ENCODE measurements at regions not wholly inside any gene's neighbourhood (a gene's known extent, or its start where the extent isn't known, plus 50 kb on each side); places are given as distances from the start of the nearest gene placed in this dataset.

DNA sequence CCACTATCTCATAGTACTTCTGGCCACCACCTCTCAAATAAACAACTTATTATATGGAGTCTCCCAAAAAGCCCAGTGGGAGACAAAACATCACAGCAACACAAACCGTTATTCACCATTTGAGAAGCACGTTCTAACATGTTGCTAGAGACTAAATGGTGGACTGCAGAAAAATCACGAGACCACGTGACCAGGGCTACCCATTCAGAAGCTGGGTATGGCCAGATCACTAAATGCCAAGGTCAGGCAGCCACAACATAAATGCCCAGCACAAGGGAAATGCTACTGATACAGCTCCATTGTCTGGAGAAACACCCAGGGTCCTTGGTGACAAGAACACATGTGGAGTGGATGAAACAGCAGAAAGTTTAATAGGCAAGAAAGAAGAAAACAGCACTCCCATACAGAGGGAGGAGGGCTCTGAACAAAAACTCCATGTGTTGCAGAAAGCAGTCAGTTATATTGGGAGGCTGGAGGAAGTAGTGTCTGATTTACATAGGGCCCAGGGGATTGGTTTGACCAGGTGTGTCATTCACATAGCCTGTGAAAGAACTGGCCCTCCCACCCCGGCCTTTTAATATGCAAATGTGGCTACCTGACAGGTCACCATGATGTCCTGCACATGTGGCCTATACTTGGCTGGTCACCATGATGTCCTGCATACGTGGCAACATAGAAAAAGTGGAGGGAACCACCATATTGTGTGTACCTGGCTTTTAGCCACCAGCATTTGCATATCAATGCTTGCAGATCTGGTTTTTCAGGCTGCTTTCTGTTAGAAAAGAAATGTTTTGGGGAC, 97.2 kb downstream of the TRIM36 start:
- DNase-seq: no peak

DNA sequence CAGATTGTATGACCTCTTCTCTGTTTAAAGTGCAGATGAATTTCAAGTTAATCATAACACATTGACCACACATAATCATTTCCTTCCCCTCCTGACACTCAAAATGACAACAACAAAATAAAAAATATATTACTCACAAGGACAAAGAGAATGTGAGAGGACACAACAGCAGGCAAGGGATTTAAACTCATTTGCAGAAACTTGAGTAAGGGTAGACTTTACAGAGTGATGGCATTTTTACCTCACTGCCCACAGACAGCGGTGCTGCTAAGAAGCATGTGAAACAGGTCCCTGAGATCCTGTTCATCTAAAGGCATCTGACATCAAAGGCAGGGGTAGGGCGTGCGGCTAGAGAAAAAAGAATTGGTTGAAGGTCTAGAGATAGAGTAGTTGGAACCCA, 99.0 kb downstream of the TRIM36 start:
- DNase-seq: no peak

DNA sequence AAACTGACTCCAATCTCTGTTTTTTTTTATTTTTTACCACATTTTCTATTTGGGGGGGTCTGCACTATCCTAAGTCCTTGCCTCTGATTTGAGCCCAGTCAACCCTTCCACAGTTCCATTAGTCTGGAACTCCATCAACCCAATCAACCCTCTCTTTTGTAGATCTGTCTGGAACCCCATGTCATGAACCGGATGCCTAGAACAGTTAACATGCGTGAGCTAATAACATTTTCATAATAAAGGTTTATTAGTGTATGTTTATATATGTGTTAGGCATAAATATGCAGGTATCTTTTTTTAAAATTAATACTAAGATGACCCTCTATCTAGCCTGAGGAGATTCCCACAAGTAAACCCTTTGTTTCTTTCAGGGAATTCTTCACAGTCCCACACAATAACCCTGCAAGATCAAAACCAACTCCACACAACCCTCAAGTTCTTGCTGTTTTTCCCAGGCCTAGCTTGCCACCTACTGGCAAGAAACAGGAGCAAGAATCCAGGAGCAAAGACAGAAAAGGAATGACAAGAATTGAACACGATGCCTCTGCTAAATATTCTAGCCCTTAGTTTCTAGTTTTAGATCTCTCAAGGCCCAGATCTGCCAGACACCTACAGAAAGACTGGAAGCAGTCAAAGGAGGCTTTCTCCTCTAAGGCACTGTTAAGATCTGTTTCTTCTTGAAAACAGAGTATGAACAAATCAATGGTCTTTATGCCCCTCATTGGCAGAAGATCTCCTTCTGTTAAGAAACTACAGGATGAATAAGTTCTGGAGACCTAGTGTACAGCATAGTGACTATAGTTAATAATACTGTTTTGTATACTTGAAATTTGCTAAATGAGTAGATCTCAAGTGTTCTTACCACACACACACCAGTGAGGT, 100.4 kb downstream of the TRIM36 start:
- DNase-seq: no peak

DNA sequence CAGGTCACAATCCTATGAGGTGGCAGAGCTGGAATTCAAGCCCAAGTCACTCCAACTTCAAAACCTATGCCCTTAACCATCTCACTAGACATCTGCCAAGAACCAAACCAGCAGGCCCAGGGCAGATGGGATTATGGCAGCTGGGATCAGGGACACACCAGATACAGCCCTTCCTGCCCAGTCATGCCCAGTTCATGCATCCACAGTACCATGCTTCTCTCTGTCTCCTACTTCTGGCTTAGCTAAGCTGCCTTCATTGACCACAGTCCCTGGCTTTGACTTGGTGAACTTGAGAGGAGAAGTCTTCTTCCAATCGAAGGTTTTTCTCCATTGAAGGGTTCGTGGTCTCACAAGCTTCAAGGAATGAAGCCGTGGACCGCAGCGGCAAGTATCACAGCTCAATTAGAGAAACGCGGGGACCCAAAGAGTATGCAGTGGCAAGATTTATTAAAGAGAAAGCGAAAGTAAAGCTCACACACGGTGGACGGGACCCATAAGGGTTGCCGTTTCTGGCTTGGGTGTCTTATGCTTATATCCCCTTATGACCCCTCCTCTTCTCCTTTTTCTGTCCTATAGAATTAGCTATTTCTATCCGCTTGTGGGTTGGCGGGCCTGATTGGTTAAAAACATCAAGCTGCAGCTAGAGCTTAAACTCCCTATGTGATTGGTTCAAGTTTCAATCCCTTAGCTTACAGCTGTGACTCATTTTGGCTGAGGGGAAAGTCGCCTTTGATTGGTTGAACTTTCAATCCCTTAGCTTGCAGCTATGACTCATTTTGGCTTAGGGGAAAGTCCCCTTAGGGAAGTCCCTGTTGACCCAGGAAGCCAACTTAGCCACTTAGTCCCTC, 101.2 kb downstream of the TRIM36 start:
- DNase-seq: no peak

DNA sequence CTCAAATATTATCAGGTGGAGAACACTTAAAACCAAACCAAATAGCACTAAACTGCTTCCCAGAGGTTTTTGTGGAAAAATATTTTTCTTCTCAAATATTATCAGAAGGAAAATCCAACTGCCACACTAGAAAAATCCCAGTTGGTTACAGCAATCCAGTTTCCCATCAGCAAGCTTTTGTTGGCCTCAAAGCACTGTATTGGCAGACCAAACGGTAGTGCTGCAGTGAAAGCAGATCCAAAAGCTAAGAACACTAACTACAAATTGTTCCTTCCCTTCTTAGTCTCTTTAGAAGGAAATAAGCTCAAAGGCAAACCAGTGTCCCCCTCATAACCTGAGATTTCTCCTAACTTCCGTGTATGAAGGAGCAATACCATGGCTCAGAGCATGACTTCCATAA, 105.3 kb downstream of the TRIM36 start:
- DNase-seq: no peak

DNA sequence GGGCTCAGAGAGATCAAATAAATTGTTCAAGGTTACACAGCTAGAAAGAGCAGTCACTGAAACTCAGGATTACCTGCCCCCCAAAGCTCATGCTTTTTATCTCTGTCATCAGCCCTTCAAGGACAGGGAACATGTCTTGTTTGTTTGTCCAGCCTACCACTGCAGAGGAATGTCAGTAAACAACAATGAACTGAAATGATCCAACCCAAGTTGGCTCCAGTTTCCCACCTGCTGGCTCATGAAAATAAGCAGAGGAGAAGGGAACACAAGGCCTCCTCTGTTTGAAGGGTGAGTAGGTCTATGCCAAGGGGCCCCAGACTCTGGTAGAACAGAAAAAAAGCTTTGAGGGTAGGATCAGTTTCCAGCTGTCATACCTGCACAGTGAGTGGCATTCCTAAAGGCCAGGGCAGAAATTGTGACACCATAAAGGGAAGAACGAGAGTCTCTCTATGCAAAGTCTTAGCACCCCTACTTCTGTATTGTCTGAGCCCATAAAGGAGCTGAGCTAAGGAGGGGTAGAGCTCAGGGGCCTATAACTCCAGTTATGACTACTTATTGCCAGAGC, 115.2 kb downstream of the TRIM36 start:
- no peak for DNase-seq

DNA sequence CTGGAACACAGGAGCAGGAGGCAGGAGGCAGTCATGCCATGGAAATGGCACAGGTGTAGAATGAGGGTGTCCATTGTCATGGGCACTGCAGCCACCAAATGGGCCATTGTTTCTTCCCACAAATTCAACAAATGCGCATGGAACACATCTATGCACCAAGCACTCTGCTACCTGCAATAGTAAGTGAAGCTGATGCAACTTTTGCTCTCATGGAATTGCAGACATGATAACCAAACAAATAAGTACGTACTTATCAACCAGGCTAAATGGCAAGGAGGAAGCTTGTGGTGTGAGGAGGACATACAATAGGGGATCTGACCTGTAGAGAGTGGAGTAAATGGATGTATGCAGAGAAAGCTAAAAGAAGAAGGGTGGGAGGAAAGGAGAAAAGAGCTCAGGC, 116.8 kb downstream of the TRIM36 start:
- DNase-seq: no peak

DNA sequence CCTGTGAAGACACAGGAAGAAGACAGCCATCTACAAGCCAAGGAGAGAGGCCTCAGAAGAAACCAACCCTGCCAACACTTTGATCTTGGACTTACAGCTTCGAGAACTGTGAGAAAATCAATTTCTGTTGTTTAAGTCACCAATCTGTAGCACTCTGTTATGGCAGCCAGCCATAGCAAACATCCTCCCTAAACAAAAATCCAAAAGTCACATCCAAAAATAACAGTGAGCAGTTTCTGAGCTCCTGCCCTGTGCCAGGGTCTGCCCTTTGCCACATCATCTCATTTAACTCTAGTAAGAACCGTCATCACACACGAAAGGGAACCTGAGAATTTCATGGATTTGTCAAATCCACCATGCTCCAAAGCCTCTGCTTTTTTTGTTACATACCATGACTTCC, 118.8 kb downstream of the TRIM36 start:
- DNase-seq: no peak

DNA sequence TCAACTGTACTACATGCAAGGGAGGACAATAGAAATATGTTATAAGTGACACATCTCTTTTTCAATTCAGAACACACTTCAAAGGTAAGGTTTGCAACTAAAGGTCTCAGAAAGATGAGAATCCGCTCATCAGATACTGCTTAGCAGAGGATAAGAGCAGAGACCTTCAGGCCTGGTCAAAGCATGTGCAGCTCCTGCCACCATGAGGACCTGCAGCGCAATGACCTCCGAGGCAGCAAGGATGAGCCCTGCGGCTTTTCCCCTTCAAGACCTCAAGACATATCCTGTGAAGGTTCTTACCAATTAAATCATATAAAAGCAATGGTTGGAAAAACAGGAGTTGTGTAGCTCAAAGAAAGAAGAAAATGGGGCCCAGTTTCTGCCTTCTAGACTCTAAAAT, 135.8 kb downstream of the TRIM36 start:
- DNase-seq: no peak

DNA sequence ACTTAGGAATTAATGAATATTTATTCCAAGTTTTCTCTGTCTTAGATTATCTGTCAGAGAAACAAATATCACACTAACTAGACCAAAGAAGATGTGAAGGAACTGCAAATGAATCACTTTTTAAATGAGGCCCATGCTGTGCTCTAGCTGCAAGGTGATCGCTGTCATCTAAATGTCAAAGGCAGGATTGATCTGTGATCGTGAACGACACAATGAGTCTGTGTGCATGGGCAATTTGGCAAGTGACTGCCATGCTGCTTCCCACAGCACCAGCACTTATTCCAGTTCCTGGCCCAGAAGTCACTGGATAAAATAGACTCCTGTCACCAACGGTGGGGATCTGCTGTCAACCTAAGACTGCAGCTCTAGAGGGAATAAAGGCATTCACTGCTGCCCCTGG, 141.2 kb downstream of the TRIM36 start:
- DNase-seq: no peak

DNA sequence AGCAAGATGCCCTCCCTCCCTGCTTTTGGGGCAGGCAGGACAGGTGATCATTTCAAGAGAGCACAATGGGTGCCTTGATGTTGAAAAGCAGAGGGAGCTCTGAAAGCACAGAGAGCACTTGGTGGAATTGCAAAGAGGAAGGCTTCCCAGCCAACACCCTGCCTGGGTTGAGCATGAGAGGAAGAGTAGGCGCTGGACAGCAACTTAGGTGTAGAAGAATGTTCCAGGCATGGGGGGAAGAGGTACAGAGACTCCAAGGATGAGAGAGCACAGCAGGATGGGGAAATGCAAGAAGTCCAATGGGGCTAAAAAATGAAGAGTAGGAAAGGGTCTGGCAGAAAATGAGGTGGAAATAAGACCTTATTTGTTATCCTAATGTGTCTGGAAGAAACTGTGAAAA, 144.8 kb downstream of the TRIM36 start:
- no peak for DNase-seq

DNA sequence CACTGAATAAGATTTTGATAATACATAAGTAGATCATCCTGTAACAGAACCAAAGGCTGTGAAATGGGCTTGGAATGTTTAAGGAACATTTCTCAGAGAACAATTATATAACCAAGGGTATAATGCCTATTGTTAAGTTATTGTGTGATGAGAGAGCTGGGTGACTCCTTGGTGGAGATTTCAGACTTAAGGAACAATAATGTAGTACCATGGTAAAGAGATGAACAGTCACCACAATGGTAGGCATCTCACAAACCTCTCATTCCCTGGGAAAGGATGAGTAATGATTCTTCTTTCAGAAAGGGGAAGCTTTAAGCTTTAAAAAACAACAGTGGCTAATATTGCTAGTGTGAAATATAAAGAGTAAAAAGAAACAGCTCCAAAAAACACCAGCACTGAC, 147.4 kb downstream of the TRIM36 start:
- no peak for DNase-seq

DNA sequence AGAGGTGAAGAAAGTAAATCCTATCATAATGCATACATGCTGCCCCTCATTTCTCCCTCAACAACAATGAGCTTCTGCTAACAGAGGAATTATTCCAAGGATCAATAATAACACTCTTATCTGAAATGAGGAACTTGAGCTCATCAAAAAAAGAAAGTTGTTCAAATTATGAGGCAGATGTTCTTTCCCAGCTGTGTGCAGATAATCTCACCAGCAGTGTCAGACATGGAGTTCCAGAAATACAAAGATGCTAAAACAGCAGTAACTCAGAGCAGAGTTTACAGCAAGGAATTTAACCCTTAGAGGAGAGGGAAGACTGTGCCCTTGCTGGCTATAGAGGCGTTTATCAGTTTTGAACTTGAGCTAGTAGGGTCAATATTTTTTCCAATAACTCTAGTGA, 153.1 kb downstream of the TRIM36 start:
- DNase-seq: no peak

DNA sequence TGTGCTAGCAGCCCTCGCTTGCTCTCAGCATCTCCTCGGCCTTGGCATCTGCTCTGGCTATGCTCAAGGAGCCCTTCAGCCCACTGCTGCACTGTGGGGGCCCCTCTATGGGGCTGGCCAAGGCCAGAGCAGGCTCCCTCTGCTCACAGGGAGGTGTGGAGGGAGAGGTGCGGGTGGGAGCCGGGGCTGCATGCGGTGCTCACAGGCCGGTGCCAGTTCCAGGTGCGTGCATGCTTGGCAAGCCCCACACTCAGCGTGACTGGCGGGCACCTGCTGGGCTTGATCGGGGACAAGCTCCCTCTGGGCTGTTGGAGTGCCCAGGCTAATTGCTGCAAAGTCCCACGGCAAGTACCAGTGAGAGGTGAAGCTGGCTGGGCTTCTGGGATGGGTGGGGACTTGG, 170.5 kb downstream of the TRIM36 start:
- no peak for DNase-seq

DNA sequence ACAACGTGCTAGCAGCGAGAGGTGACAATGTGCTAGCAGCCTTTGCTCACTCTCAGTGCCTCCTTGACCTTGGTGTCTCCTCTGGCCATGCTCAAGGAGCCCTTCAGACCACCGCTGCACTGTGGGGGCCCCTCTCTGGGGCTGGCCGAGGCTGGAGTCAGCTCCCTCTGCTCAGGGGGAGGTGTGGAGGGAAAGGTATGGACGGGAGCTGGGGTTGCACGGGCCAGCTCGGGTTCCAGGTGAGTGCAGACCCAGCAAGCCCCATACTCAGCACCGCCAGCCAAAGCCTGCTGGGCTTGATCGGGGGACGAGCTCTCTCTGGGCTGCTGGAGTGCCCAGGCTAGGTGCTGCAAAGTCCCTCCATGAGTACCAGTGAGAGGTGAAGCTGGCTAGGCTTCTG, 180.2 kb downstream of the TRIM36 start:
- no peak for DNase-seq

DNA sequence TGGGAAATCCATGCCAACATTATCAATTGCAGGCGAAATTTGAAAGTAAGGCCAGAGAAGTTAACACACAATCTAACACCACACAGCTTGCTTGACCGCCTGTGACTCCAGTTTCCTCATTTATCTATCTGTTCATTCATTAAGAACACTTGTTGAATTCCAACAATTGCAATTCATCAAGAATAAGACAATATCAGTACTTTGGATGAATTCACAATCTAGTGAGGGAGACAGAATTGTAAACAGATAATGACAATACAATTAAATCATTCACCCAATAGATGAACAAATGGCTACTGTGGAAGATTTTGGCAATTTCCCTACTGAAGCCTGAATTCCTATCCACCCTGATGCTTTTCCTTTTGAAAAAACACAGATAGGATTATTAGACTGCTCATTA, 181.6 kb downstream of the TRIM36 start:
- no peak for DNase-seq

DNA sequence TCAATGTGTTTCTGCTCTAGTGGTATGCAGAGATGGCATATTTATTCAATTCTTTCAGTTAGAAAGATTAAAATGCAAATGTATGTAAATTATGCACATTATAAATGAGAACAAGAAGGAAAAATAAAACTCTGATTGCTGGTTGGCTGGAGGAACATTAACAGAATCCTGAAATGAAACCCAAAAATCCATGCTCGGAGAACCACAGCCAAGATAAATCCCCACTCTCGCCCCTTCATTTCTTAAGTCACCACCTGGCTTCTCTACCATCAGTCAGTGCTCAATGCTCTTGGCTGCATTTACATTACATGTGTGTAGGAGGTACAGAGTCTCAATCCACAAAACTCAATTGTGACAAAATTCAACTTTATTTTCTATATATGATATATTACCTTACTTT, 184.9 kb downstream of the TRIM36 start:
- no peak for DNase-seq

DNA sequence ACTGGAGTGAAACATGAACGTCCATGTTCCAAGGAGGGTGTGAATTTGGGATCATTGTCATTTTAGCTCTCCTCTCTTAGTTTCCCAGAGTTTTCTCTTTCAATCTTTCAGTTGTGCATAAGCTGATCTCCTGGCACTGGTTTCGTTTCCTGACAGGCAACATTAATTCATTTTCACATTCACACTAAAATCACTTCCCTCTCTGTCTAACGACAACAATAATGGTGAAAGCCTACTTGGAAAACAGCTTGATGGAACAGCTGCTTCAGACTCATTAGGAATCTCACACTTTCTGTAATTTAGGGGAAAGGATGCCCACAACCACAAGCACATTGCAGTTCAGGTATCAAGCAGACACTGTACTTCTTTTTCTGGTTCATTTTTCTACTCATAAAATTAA, 188.6 kb downstream of the TRIM36 start:
- no peak for DNase-seq

DNA sequence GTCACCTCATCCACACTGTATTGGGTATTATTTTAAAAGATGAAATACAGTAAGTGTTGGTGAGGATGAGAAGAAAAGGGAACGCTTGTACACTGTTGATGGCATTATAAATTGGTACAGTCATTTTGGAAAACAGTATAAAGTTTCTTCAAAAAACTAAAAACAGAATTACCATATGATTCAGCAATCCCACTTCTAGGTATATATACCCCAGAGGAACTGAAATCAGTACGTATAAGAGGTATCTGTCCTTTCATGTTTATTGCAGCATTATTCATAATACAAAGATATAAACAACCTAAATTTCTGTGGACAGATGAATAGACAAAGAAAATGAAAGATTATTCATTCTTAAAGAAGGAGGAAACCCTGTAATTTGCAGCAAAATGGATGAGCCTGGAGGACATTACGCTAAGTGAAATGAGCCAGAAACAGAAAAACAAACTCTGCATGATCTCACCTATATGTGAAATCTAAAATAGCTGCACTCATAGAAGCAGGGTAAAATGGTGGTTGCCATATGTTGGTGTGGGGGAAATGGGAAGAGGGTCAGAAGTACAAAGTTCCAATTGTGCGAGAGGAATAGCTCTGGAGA, 191.6 kb downstream of the TRIM36 start:
- DNase-seq: no peak

DNA sequence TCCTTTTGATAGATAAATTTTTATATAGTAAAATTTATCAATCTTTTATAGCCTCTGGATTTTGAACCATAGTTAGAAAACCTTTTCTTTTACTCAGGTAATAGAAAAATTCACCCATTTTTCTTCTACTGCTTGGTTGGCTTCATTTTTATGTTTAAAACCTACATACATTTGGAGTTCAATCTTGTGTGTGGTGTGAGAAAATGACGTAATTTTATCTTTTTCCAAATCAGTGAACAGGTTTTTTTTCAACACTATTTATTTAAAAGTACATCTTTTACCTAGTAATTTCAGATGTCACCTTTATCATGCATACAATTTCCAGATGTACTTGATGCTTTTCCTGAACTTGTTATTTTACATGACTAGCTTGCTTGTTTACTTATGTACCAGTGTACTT, 200.2 kb downstream of the TRIM36 start:
- DNase-seq: no peak

DNA sequence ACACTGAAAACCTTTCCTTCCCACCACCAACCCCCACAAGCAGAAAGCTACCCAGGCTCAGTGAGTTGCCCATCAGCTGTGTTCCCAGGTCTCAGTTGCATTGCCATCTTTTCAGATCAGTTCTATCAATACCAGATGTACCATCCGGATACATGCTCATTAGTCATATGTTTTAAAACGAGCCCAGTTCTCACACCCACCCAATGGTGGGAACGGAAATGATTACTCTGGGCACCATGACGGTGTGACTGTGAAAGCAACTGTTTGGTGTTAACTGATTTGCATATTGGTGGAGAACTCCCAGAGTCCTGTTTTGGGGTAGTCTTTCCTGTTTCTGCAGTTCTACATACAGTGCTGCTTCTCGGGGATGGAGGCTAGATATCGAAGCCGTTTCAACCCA, 212.3 kb downstream of the TRIM36 start:
- DNase-seq: no peak

DNA sequence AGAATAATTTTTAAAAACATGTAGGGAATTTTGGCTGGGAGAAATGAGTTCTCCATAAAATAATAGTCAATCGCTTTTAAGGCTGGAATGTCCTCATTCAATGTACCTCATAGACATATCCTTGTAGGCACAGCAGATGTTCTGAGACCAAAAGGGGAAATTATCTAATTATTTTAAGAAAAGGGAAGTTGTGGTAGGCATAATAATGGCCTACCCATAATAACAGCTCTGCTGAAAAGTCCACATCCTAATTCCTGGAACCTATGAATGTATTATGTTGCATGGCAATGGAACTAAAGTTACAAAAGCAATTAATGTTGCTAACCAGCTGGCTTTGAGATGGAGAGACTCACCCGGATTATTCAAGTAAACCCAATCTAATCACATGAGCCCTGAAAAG, 216.1 kb downstream of the TRIM36 start:
- DNase-seq: no peak

DNA sequence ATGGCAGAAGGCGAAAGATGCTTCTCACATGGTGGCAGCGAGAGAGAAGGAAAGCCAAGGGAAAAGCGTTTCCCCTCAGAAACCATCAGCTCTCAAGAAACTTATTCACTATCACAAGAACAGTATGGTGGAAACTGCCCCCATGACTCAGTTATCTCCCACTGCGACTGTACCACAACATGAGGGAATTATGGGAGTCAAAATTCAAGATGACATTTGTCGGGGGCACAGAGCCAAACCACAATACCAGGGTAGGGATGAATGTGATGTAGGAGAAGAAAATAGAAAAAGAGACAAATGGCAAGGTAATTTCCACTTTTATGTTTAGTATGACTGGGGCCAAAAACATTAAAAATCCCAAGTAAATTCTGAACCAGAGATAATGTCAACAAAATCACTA, 216.8 kb downstream of the TRIM36 start:
- no peak for DNase-seq
